ENCODE measurements at regions not wholly inside any gene's neighbourhood (a gene's known extent, or its start where the extent isn't known, plus 50 kb on each side); places are given as distances from the start of the nearest gene placed in this dataset.

DNA sequence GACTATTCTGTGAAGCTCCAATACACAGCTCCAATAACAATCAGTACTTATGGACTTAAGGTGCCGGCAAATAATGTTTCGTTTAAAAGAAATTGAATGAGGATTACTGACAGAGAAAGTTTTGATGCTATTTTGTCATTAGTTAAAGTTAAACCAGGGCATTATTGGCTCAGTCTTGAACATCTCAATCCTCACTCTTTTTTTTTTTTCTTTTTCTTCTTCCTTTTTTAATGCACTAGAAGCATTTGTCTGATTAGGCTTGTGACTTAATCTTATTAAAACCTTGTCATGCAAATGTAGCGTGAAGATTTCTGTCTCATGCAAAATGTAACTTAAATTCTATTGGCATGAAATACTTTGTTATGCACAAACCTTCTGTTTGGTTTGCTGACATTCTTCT lies 346.8 kb upstream of the ADGRL2 start:
- TF ChIP-seq, protein P1, sequence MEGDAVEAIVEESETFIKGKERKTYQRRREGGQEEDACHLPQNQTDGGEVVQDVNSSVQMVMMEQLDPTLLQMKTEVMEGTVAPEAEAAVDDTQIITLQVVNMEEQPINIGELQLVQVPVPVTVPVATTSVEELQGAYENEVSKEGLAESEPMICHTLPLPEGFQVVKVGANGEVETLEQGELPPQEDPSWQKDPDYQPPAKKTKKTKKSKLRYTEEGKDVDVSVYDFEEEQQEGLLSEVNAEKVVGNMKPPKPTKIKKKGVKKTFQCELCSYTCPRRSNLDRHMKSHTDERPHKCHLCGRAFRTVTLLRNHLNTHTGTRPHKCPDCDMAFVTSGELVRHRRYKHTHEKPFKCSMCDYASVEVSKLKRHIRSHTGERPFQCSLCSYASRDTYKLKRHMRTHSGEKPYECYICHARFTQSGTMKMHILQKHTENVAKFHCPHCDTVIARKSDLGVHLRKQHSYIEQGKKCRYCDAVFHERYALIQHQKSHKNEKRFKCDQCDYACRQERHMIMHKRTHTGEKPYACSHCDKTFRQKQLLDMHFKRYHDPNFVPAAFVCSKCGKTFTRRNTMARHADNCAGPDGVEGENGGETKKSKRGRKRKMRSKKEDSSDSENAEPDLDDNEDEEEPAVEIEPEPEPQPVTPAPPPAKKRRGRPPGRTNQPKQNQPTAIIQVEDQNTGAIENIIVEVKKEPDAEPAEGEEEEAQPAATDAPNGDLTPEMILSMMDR (IDR thresholded peaks at IDR 0.05; ENCODE audit: low read length): no peak
- TF ChIP-seq EZH2 (IDR thresholded peaks at IDR 0.05; ENCODE audit: borderline replicate concordance, low read length): no peak
